Testis (tissue), 2 donors: ENCODE measurements at regions not wholly inside any gene's neighbourhood (a gene's known extent, or its start where the extent isn't known, plus 50 kb on each side); places are given as distances from the start of the nearest gene placed in this dataset.

Source experiments
- POLR2A ChIP-seq: fragments of 450-650 bp; IDR thresholded peaks from one replicate; pipeline ENCODE4 v1.6.1; 2017; ENCODE audit warnings: antibody characterized with exemption, mild to moderate bottlenecking, moderate library complexity
- TF ChIP-seq, protein P1 (sequence below), 3 experiments: fragments of 450-650 bp in 2 of 3; fragments of 200-600 bp in 1 of 3; sonication (generic) in 1 of 3; IDR thresholded peaks; one replicate each; pipeline ENCODE4 v1.5.1; 2016 to 2019; ENCODE audit warnings: antibody characterized with exemption in 3 of 3, mild to moderate bottlenecking in 2 of 3, moderate library complexity in 1 of 3

DNA sequence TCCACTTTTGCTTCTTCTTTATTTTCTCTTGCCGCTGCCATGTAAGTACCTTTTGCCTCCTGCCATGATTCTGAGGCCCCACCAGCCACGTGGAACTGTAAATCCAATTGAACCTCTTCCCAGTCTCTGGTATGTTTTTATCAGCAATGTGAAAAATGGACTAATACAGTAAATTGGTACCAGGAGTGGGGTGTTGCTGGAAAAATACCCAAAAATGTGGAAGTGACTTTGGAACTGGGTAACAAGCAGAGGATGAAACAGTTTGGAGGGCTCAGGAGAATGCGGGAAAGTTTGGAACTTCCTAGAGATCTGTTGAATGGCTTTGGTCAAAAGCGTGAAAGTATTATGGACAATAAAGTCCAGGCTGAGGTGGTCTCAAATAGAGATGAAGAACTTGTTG lies 670.3 kb upstream of the ZWINT start:
- TF ChIP-seq, protein P1, sequence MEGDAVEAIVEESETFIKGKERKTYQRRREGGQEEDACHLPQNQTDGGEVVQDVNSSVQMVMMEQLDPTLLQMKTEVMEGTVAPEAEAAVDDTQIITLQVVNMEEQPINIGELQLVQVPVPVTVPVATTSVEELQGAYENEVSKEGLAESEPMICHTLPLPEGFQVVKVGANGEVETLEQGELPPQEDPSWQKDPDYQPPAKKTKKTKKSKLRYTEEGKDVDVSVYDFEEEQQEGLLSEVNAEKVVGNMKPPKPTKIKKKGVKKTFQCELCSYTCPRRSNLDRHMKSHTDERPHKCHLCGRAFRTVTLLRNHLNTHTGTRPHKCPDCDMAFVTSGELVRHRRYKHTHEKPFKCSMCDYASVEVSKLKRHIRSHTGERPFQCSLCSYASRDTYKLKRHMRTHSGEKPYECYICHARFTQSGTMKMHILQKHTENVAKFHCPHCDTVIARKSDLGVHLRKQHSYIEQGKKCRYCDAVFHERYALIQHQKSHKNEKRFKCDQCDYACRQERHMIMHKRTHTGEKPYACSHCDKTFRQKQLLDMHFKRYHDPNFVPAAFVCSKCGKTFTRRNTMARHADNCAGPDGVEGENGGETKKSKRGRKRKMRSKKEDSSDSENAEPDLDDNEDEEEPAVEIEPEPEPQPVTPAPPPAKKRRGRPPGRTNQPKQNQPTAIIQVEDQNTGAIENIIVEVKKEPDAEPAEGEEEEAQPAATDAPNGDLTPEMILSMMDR (IDR thresholded peaks at IDR 0.05) = no peak
- no peak for TF ChIP-seq POLR2A
